Heart right ventricle (tissue), 16 donors: ENCODE measurements at regions not wholly inside any gene's neighbourhood (a gene's known extent, or its start where the extent isn't known, plus 50 kb on each side); places are given as distances from the start of the nearest gene placed in this dataset.

Source experiments
- ATAC-seq, 8 donors: fragments of 200-7000 bp; cut with Tn5 transposase; one replicate each; pipeline ENCODE4 v1.9.1; 2020; ENCODE audit warnings: mild to moderate bottlenecking in 8 of 8, moderate library complexity in 8 of 8, moderate number of reproducible peaks in 1 of 8
- DNase-seq, 2 donors: peaks; one replicate each; pipeline ENCODE4 v3.0.0-alpha.2; 2020
- H3K27ac ChIP-seq, 10 donors: fragments of 200-600 bp; sonication (generic) in 2 of 10; one replicate each; pipeline versions ENCODE4 v1.5.0 to v1.8.0; 2020 to 2022; ENCODE audit warnings: mild to moderate bottlenecking in 3 of 10
- H3K27me3 ChIP-seq, 7 donors: fragments of 200-600 bp; one replicate each; pipeline ENCODE4 v1.8.0; 2021 to 2022; ENCODE audit warnings: mild to moderate bottlenecking in 2 of 7
- H3K36me3 ChIP-seq, 9 donors: fragments of 200-600 bp; sonication (generic) in 1 of 9; one replicate each; pipeline versions ENCODE4 v1.5.0 to v1.8.0; 2020 to 2022; ENCODE audit warnings: mild to moderate bottlenecking in 2 of 9
- H3K4me1 ChIP-seq, 9 donors: fragments of 200-600 bp; sonication (generic) in 1 of 9; one replicate each; pipeline versions ENCODE4 v1.5.0 to v1.8.0; 2020 to 2022; ENCODE audit warnings: mild to moderate bottlenecking in 4 of 9
- H3K4me3 ChIP-seq, 10 donors: fragments of 200-600 bp; sonication (generic) in 2 of 10; one replicate each; pipeline versions ENCODE4 v1.5.0 to v1.8.0; 2020 to 2022; ENCODE audit warnings: mild to moderate bottlenecking in 7 of 10, moderate library complexity in 2 of 10
- H3K9me3 ChIP-seq, 11 donors: fragments of 200-600 bp in 10 of 11; sonication (generic) in 2 of 11; one replicate each; pipeline versions ENCODE4 v1.5.0 to v1.8.0; 2013 to 2022; ENCODE audit warnings: mild to moderate bottlenecking in 2 of 11, control low read depth in 1 of 11, moderate library complexity in 1 of 11
- WGBS, 2 donors: extraction: QIAGEN DNeasy Blood & Tissue Kit; methylation state at CpG; one replicate each; pipeline ENCODE4 v1.1.7; 2013; ENCODE audit warnings: inconsistent platforms in 1 of 2; 5-methylcytosine and 5-hydroxymethylcytosine counted together
- intact Hi-C, 10 donors: fragments of 100-400 bp; cut with DNase I; formaldehyde crosslinking; loops; one replicate each; pipeline versions ENCODE4 v1.11.1 to v1.14.2; 2022
- TF ChIP-seq, protein P1 (sequence below), 9 donors: fragments of 200-600 bp; sonication (generic) in 2 of 9; IDR thresholded peaks; one replicate each; pipeline versions ENCODE4 v1.5.0 to v1.8.0; 2021 to 2022; ENCODE audit warnings: antibody characterized with exemption in 9 of 9, mild to moderate bottlenecking in 5 of 9, moderate library complexity in 1 of 9
- donor health status: Arrhythmogenic right ventricular cardiomyopathy.
- donor health status: ischemic (EF 13 %, LVEDD 7.1; RV severe dilation, severe dysfunction).
- donor health status: healthy with polysubstance abuse.
- donor health status: DM: no; HTN: yes; CAD: no.
- donor health status: DM: no; HTN: no; CAD: no.
- donor health status: ischemic (EF 25% LVEDD 6.9; RV normal size, moderate dysfunction).
- donor health status: ischemic (EF 25% LVEDD 5.7; RV mildly dilated, moderate dysfunction).
- donor health status: healthy.
- donor health status: DM: yes; HTN: yes; CAD: no.
- donor health status: Ischemic cardiomyopathy.
- donor health status: ischemic (EF 35%, LVEDD 5.7; RV mildly dilated, moderate dysfunction).
- donor health status: nonischemic (EF 11% LVEDD 7.7; RV severe dilation, severe dysfunction).
- donor health status: DM: yes; HTN: yes; CAD: no.
- donor health status: PGD.
- donor health status: ischemic (EF 29% LVEDD 5.4; RV normal size, mild dysfunction).
- donor health status: nonischemic (EF 23%, LVEDD 6.1; RV moderate dilation, normal function).

DNA sequence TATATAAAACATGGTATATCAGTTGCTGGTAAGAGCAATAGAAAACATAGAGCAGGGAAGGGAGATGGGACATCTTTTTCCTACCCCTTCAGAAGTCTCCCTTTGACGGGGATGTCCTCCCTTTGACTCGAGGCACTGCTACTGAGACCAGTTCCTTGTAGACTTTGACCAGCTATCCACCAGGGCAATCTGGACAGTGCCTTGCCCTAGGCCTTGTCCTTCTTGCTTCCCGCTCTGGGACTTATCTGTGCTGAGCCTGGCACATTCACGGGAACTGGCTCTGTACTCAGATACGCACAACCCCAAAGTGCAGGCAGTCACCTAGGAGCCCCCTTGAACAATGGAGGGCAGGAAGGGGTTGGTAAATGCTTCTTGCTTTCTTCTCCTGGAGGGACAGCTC, 116.6 kb upstream of the ANKH start:
- TF ChIP-seq, protein P1, sequence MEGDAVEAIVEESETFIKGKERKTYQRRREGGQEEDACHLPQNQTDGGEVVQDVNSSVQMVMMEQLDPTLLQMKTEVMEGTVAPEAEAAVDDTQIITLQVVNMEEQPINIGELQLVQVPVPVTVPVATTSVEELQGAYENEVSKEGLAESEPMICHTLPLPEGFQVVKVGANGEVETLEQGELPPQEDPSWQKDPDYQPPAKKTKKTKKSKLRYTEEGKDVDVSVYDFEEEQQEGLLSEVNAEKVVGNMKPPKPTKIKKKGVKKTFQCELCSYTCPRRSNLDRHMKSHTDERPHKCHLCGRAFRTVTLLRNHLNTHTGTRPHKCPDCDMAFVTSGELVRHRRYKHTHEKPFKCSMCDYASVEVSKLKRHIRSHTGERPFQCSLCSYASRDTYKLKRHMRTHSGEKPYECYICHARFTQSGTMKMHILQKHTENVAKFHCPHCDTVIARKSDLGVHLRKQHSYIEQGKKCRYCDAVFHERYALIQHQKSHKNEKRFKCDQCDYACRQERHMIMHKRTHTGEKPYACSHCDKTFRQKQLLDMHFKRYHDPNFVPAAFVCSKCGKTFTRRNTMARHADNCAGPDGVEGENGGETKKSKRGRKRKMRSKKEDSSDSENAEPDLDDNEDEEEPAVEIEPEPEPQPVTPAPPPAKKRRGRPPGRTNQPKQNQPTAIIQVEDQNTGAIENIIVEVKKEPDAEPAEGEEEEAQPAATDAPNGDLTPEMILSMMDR (IDR thresholded peaks at IDR 0.05), result no peak
- Histone ChIP-seq H3K4me3 (no peak overlapping the region), H3K9me3 (no peaks in the 10 kb centered on the region), H3K36me3 (no peaks in the 10 kb centered on the region), H3K27me3 (no peaks in the 10 kb centered on the region), H3K4me1 (no peaks in the 10 kb centered on the region), H3K27ac (no peak overlapping the region)
- no peak for ATAC-seq
- intact Hi-C loops, result no loop called here
- no peak for DNase-seq
- WGBS, 2 donors, result 93 to 98% methylated on average over 5 of the region's 5 CpGs

DNA sequence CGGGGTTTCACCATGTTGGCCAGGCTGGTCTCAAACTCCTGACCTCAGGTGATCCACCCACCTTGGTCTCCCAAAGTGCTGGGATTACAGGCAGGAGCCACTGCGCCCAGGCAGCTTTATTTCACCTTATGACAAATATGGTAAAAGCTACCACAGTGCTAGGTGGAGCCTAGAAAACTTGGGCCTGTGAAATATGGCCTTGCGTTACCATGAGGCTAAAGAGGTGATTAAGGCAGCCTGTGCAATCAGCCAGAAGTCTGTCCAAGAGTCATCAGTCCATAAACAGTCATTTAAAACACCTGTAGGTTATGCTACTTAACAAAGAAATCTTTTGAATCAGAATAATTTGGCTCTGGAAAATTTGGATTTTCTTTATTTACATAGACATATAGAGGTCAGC, 114.8 kb upstream of the ANKH start:
- Histone ChIP-seq H3K27me3 (no peaks in the 10 kb centered on the region), H3K27ac (no peak overlapping the region), H3K4me3 (no peak overlapping the region), H3K4me1 (no peaks in the 10 kb centered on the region), H3K36me3 (no peaks in the 10 kb centered on the region), H3K9me3 (no peaks in the 10 kb centered on the region)
- WGBS, 2 donors, result 99 to 100% methylated on average over 3 of the region's 3 CpGs
- no peak for ATAC-seq
- TF ChIP-seq, protein P1 (IDR thresholded peaks at IDR 0.05), result no peak
- no peak for DNase-seq
- intact Hi-C loops, result no loop called here

DNA sequence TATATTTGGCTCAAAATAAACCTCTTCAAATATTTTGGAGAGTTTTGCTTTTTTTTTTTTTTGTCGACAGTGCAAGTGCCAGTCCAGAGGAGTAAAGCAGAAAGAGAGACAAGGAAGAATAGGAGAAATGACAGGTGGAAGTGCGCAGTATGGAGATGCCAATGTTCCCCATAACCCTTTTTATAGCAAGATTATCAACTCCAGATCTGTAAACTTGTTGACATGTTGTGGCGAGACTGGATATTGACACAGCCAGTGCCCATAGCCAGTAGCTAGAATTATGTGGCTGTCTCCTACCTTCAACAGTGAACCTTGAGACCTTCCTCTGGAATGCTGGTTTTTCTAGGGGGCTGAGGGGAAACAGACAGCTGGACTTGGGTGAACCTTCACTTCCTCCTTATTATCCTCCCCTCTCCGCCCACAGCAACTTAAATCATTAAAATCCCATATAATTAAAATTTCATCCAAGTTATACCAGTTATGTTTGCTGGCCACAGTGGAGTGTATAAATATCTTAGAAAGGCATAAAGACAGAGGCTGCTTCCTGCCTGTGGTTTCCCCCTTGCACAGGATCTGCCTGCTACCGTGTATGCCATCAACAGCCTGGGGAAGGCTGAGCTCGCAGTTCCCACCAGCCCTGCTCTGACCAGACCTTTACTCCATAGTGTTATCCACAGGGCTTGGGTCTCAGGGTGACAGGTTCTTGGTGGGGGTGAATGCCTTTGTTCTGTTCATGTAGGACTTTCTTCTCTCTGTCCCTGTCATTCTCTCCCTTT, 112.3 kb upstream of the ANKH start:
- ATAC-seq, result peak in 1 of 8 donors; percentile 52
- TF ChIP-seq, protein P1 (IDR thresholded peaks at IDR 0.05), result no peak
- 81 to 88% methylated on average over 6 of the region's 6 CpGs for WGBS, 2 donors

DNA sequence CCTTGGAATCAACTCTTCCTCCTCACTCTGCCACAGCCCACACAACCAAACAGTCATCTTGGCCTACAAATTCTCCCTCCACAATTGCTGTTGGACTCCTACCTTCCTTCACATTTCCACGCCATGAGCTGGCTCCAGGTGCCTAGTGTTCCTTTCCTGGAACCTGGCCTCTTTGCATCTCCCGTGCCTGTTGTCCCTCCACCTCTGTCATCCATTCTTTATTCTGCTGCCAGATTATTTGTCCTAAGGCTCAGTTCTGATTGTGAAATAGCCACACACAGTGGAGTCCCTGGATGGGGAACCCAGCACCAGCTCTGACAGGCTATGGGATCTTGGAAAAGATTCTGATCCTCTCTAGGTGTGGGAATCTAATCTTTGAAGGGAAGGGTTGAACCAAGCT, 109.1 kb upstream of the ANKH start:
- H3K9me3 ChIP-seq, result peaks cover 0 to 5% (median 0%) of the 10 kb centered on the region in 11 donors
- H3K27ac ChIP-seq, result no peak overlapping the region
- TF ChIP-seq, protein P1 (IDR thresholded peaks at IDR 0.05), result no peak
- no peaks in the 10 kb centered on the region for H3K36me3 ChIP-seq
- intact Hi-C loops, result no loop called here
- ATAC-seq, result no peak
- H3K4me1 ChIP-seq, result no peaks in the 10 kb centered on the region
- WGBS, 2 donors, result 89 to 95% methylated on average over 2 of the region's 2 CpGs
- no peak for DNase-seq
- H3K27me3 ChIP-seq, result no peaks in the 10 kb centered on the region
- no peak overlapping the region for H3K4me3 ChIP-seq

More for the DNA sequence above, 112.3 kb upstream of the ANKH start:
- intact Hi-C loops, result no loop called here
- no peaks in the 10 kb centered on the region for H3K36me3 ChIP-seq
- DNase-seq, result no peak
- H3K4me3 ChIP-seq, result no peak overlapping the region
- no peaks in the 10 kb centered on the region for H3K4me1 ChIP-seq
- no peaks in the 10 kb centered on the region for H3K9me3 ChIP-seq
- no peaks in the 10 kb centered on the region for H3K27me3 ChIP-seq
- no peak overlapping the region for H3K27ac ChIP-seq
